Upper lobe of left lung (tissue), 4 donors: ENCODE measurements at regions not wholly inside any gene's neighbourhood (a gene's known extent, or its start where the extent isn't known, plus 50 kb on each side); places are given as distances from the start of the nearest gene placed in this dataset.

Experiments used
- CTCF ChIP-seq, 6 experiments: fragments of 450-650 bp in 4 of 6; fragments of 200-600 bp in 2 of 6; sonication (generic) in 2 of 6; IDR thresholded peaks; one replicate each; pipeline ENCODE4 v1.5.1; 2016 to 2019; ENCODE audit warnings: antibody characterized with exemption in 6 of 6
- POLR2A ChIP-seq, 4 donors: fragments of 450-650 bp; IDR thresholded peaks; one replicate each; pipeline ENCODE4 v1.5.1; 2016 to 2017; ENCODE audit warnings: antibody characterized with exemption in 4 of 4, mild to moderate bottlenecking in 2 of 4
- POLR2AphosphoS5 ChIP-seq, 2 donors: sonication (generic); formaldehyde crosslinking; IDR thresholded peaks; one replicate each; pipeline ENCODE4 v1.5.1; 2017; ENCODE audit warnings: antibody characterized with exemption in 2 of 2

DNA sequence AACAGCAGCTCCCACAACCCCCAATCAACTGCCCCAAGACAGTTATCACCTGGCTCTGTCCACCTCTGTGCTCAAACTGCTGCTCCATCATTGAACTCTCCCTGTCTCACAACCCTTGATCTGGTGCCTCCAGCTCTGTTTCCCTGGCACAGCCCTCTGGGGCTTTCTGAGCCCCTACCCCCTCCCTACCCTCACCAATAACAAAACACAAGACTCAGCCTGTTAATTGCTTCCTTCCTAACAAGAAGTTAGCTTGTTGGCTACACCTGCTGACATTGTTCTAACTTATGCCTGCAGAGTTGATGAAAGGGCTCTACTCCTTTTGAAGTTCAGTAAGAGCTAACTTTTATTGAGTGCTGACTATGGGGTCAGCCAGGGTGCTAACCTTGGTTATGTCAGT is 99.4 kb upstream of the FNDC3A start:
- no peak for TF ChIP-seq POLR2A (IDR thresholded peaks at IDR 0.05)
- no peak for TF ChIP-seq CTCF (IDR thresholded peaks at IDR 0.05)
- no peak for TF ChIP-seq POLR2AphosphoS5 (IDR thresholded peaks at IDR 0.05)
